HG03103 (cell line): ENCODE measurements at regions not wholly inside any gene's neighbourhood (a gene's known extent, or its start where the extent isn't known, plus 50 kb on each side); places are given as distances from the start of the nearest gene placed in this dataset.

ENCODE experiments used
- ATAC-seq: cut with Tn5 transposase; IDR thresholded peaks from one replicate; pipeline ENCODE4 v1.9.1; 2021; ENCODE audit warnings: low read depth; ENCODE audit not compliant: unreplicated experiment

DNA sequence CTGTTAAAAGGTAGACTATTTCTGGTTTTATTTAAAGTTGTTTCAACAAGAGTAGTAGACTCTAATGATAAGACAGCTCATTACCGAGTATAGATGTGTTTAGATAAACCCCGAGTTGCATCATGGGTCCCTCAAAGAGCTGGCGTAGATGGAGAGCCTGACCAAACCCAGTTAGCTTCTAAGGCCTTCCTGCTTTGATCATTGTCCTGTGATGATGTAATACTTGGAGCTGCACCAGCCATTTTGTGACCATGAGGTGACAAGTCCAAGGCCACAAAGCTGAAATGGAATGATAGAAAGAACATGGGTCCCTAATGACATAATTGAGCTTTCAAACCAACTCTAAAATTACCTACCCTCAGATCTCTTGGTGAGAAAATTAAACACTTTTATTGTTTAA lies 66.6 kb upstream of the TAB3 start:
- ATAC-seq: no peak

DNA sequence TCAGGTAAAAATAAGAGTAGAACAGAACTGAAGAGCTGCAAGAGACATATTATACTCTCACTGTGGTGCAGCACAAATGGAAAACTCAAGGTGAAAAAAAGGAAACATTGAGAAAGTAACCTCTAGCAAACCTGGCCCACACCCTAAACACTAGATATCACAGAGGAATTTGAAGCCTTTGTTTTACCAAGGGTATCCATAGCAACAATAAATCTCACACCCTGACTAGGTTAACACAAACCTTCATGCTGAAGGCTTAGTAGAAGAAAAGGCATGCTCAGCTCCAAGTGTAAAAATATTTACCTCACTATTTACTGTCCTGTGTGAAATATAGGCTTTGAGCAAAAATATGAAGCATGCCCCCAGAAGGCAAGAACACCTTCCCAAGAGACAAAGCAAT lies 61.9 kb upstream of the TAB3 start:
- ATAC-seq: no peak

DNA sequence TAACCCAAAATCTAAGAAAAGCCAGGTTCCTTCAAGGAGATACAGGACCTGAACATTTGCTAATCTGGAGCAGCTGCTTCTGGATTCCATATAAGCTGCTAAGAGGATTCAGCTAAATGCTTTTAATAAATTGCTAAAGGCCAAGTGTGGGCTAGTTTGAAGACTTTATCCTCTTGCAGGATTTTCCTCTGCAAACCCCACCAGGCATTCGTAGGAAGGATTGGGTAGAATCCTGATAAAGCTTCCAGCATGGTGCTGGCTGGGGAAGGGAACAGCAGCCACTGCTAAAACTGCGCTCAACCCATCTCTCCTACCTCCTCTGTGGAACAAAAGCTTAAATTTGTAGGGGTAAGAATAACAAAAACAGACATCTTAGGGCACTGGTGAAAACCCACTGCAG lies 61.3 kb upstream of the TAB3 start:
- no peak for ATAC-seq

DNA sequence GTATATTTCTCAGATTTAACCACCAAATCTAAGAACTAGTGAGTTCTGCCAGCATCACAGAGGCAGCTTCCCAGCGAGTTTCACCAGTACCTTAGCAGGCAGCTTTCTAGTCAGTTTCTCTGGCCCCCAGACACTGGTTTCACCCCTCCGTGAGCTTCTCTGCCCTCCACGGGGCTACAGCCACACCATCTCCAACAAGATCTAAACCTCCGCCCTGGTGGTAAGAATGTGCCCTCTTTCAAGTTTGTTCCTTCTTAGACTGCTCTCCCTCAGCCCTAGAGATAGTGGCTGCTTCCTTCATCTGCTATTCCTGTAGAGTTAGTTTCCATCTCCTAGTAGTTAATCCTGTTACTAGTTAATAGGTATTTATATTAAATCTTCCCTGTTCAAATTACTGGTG lies 60.5 kb upstream of the TAB3 start:
- ATAC-seq: no peak

DNA sequence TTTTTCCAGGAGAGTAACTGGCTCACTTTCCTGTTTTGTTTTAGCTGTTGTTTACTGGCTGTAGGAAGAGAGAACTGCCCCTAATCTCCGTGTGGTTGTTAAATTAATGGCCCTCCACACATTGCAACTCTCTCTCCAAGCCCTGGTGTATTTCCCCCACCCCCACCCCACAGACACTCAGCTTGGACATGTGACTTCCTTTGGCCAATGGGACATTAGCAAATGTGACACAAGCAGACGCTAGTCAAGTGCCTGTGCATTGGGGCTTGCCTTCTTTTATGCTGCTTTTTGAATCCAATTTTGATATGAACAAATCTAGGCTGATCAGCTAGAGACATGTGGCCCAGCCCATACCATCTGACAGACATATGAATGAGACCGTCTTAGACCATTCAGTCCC lies 59.6 kb upstream of the TAB3 start:
- ATAC-seq: no peak

DNA sequence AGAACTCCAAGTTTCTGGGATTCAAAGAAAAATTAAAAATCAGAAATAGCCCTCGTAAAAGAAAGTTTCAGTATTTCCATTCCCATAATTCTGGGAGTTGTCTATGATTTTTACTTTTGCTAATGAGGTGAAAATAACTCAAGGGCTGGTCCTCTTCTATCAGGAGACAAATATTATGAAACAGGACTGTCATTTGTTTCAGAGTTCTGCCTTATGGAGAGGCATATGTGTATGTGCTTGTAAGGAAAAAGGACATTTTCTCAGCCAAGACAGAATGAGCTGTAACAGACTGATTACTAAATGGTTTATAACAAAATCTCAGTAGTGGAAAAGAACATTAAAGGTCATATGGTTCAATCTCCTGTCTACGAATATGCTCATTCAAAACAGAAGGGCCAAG lies 59.0 kb upstream of the TAB3 start:
- ATAC-seq: no peak

DNA sequence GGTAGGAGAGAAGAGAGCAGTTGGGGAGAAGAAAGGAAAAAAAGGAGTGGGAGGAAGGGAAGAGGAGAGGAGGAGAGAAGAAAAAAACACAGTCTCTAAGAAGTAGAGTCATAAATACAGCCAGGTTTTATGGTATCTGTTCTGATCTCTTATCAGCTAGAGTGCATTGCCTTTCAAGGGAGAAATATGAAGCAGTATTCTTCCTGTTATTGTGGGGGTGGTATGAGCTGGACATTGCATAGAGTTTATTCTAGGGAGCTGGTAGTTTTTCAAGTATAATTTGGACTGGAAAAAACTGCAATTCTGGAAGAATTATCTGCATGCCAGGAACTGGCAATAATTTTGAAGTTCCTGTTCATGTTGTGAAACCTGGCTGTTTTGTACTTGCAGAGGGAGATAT lies 54.9 kb upstream of the TAB3 start:
- ATAC-seq: no peak

DNA sequence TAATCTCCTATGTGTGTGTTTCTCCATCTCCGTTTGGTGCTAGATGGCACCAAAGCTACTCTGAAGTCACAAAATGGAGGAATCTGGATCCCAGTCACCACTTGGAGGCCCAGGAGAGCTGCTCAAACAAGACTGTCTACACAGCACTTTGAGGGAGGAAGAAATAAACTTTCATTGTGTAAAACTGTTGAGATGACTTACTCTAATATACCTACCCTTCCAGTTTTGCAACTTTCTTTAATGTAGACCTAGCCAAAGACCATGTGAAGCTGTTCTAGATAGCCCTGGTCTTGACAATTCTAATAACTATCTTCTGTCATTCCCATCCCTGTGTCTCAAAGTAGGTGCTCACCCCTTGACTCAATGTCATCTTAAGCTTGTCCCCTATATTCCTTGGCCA lies 52.8 kb upstream of the TAB3 start:
- ATAC-seq: no peak

DNA sequence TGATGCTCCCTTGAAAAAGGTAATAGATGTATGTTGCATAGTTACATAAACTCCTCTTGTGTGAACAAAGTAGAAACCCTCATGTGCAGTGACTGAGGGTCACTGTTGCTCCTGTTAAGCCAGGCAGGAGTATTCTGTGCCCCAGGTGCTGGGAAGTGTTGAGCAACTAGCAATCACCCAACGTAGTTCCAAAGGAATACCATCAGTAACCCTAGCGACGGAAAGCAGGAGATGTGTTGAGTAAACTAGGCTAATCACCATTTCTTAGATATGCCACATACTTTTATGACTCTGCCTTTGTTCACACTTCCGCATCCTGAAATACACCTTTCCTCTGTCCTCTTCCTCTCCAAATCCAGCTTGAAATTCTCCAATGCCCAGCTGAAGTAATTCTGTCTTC lies 50.9 kb upstream of the TAB3 start:
- ATAC-seq: no peak
